ENCODE measurements at regions not wholly inside any gene's neighbourhood (a gene's known extent, or its start where the extent isn't known, plus 50 kb on each side); places are given as distances from the start of the nearest gene placed in this dataset.

DNA sequence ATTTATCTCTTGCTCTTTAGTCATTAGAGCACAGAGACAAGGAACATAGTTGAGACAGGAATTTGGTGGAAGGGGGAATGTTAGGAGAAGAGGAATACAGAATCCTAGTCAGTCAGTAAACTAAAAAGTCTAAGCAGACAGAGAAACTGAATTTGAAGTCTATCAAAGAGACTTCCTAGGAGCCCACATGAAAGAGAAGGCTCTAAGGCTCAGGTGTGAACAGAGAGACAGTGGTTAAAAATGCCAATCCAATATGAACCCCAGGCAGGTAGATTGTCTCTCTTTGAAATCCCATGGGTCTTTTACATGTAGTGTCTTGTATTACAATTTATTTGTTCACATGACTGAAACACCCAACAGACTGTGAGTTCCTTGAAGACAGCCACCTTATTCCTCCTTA is 77.8 kb upstream of the NFKB1 start:
- no peak for TF ChIP-seq CTCF (conservative IDR thresholded peaks at IDR 0.05; ENCODE audit: low read depth, low read length)
- TF ChIP-seq CEBPB (IDR thresholded peaks at IDR 0.05; ENCODE audit: low read depth, low read length): no peak
- TF ChIP-seq POLR2A (IDR thresholded peaks at IDR 0.05; ENCODE audit: low read depth, low read length): no peak
- TF ChIP-seq SMC3 (IDR thresholded peaks at IDR 0.05; ENCODE audit: low read depth, low read length): no peak
- no peak for TF ChIP-seq NFE2L2 (IDR thresholded peaks at IDR 0.05; ENCODE audit: low read depth, low read length)
- no peak for TF ChIP-seq RAD21 (IDR thresholded peaks at IDR 0.05; ENCODE audit: low read length)
- no peak for TF ChIP-seq USF2 (IDR thresholded peaks at IDR 0.05; ENCODE audit: low read depth, low read length)
- TF ChIP-seq, protein P1, sequence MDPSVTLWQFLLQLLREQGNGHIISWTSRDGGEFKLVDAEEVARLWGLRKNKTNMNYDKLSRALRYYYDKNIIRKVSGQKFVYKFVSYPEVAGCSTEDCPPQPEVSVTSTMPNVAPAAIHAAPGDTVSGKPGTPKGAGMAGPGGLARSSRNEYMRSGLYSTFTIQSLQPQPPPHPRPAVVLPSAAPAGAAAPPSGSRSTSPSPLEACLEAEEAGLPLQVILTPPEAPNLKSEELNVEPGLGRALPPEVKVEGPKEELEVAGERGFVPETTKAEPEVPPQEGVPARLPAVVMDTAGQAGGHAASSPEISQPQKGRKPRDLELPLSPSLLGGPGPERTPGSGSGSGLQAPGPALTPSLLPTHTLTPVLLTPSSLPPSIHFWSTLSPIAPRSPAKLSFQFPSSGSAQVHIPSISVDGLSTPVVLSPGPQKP (IDR thresholded peaks at IDR 0.05; ENCODE audit: borderline replicate concordance, low read depth, low read length): no peak
- TF ChIP-seq MAZ (IDR thresholded peaks at IDR 0.05; ENCODE audit: borderline replicate concordance, low read depth, low read length): no peak
- TF ChIP-seq MAFK (IDR thresholded peaks at IDR 0.05; ENCODE audit: low read depth, low read length): no peak
- no peak for TF ChIP-seq RFX5 (IDR thresholded peaks at IDR 0.05; ENCODE audit: low read depth, low read length)
- TF ChIP-seq RCOR1 (IDR thresholded peaks at IDR 0.05; ENCODE audit: insufficient replicate concordance, low read length): no peak
- no peak for TF ChIP-seq BHLHE40 (IDR thresholded peaks at IDR 0.05; ENCODE audit: low read depth, low read length)

Data from IMR-90 (cell line).